ENCODE measurements at regions not wholly inside any gene's neighbourhood (a gene's known extent, or its start where the extent isn't known, plus 50 kb on each side); places are given as distances from the start of the nearest gene placed in this dataset.

GRCh38 chr17:77428749-77429368, 288.1 kb downstream of the SEC14L1 start:
- TF ChIP-seq CTCF (conservative IDR thresholded peaks at IDR 0.05): no peak
- TF ChIP-seq ZFX (IDR thresholded peaks at IDR 0.05): no peak

All from C4-2B (cell line).